IMR-90 (cell line): ENCODE measurements at regions not wholly inside any gene's neighbourhood (a gene's known extent, or its start where the extent isn't known, plus 50 kb on each side); places are given as distances from the start of the nearest gene placed in this dataset.

Experiments used
- CTCF ChIP-seq: conservative IDR thresholded peaks from 2 replicates; pipeline ENCODE4 v1.5.1; 2012; ENCODE audit warnings: mild to moderate bottlenecking, low read depth, low read length, improper control_type of control experiment
- POLR2A ChIP-seq: IDR thresholded peaks from 2 replicates; pipeline ENCODE4 v1.6.1; 2012; ENCODE audit warnings: mild to moderate bottlenecking, low read depth, low read length

- TF ChIP-seq CTCF (no peak), POLR2A (no peak)
These were observed 255.7 kb downstream of the RBFOX3 start for GRCh38 chr17:79355165-79355564.
